HL-60 (cell line): ENCODE measurements at regions not wholly inside any gene's neighbourhood (a gene's known extent, or its start where the extent isn't known, plus 50 kb on each side); places are given as distances from the start of the nearest gene placed in this dataset.

Experiments used
- DNase-seq, 2 experiments: peaks; one replicate each; pipeline ENCODE4 v3.0.0-alpha.2; 2010 to 2020; ENCODE audit warnings: low read depth in 1 of 2, low spot score in 1 of 2
- H3K27ac ChIP-seq: fragments of 250-450 bp; sonication (Bioruptor Pico); replicated peaks from 2 replicates; pipeline ENCODE4 v1.5.1; 2020; ENCODE audit warnings: mild to moderate bottlenecking, moderate library complexity
- H3K27me3 ChIP-seq: fragments of 250-450 bp; sonication (Bioruptor Pico); 2 replicates; pipeline ENCODE4 v1.5.1; 2021; ENCODE audit warnings: mild to moderate bottlenecking, moderate library complexity; ENCODE audit not compliant: insufficient read depth, poor library complexity, severe bottlenecking
- H3K4me3 ChIP-seq: replicated peaks from 2 replicates; pipeline ENCODE4 v1.5.1; 2011; ENCODE audit warnings: mild to moderate bottlenecking, control low read depth, low read length; ENCODE audit not compliant: insufficient read depth
- CTCF ChIP-seq: IDR thresholded peaks from one replicate; pipeline ENCODE4 v1.5.1; 2011; ENCODE audit warnings: low read length, control low read depth, inconsistent platforms; ENCODE audit not compliant: insufficient read depth
- GABPA ChIP-seq: IDR thresholded peaks from 2 replicates; pipeline ENCODE4 v1.6.1; 2012; ENCODE audit warnings: low read depth
- POLR2AphosphoS5 ChIP-seq: IDR thresholded peaks from 2 replicates; pipeline ENCODE4 v1.6.1; 2012; ENCODE audit warnings: low read depth
- REST ChIP-seq: IDR thresholded peaks from 2 replicates; pipeline ENCODE4 v1.6.1; 2012; ENCODE audit warnings: low read depth; ENCODE audit not compliant: insufficient replicate concordance
- SPI1 ChIP-seq: IDR thresholded peaks from 2 replicates; pipeline ENCODE4 v1.6.1; 2012; ENCODE audit warnings: low read depth, mild to moderate bottlenecking, borderline replicate concordance

GRCh38 chr4:73348185-73348584, 55.9 kb upstream of the ALB start:
- no peak for TF ChIP-seq SPI1
- no peak for TF ChIP-seq CTCF
- TF ChIP-seq POLR2AphosphoS5: no peak
- TF ChIP-seq GABPA: no peak
- TF ChIP-seq REST: no peak
- Histone ChIP-seq H3K4me3 (no peak overlapping the region), H3K27ac (no peak overlapping the region), H3K27me3 (peaks cover 6% of the 10 kb centered on the region)
- no peak for DNase-seq

- no peak overlapping the region for H3K27ac ChIP-seq
- H3K27me3 ChIP-seq: peaks cover 6% of the 10 kb centered on the region
- no peak overlapping the region for H3K4me3 ChIP-seq
- no peak for TF ChIP-seq CTCF
- no peak for TF ChIP-seq POLR2AphosphoS5
- TF ChIP-seq GABPA: no peak
- TF ChIP-seq REST: no peak
- TF ChIP-seq SPI1: no peak
- no peak for DNase-seq
Measured at GRCh38 chr4:73347497-73347896, 56.6 kb upstream of the ALB start.

GRCh38 chr4:73345399-73345975, 58.6 kb upstream of the ALB start:
- Histone ChIP-seq H3K27ac (no peak overlapping the region), H3K4me3 (no peak overlapping the region), H3K27me3 (peaks cover 6% of the 10 kb centered on the region)
- no peak for DNase-seq
- TF ChIP-seq REST (no peak), CTCF (no peak), GABPA (no peak), SPI1 (no peak), POLR2AphosphoS5 (no peak)
